GM23338 (cell line): ENCODE measurements at regions not wholly inside any gene's neighbourhood (a gene's known extent, or its start where the extent isn't known, plus 50 kb on each side); places are given as distances from the start of the nearest gene placed in this dataset.

Experiments used
- CREB1 ChIP-seq: fragments of 250-450 bp; sonication (Bioruptor Pico); IDR thresholded peaks from 2 replicates; pipeline ENCODE4 v1.5.0; 2020; ENCODE audit warnings: low read depth, mild to moderate bottlenecking, moderate library complexity
- CTCF ChIP-seq, 2 experiments: fragments of 200-600 bp in 1 of 2; sonication (generic) in 1 of 2; conservative IDR thresholded peaks; 2 replicates each; pipeline versions ENCODE4 v1.5.1 to v1.6.1; 2016 to 2017; ENCODE audit warnings: antibody characterized with exemption in 2 of 2, low read depth in 2 of 2, mild to moderate bottlenecking in 2 of 2, moderate library complexity in 1 of 2
- EZH2 ChIP-seq: fragments of 200-600 bp; sonication (generic); IDR thresholded peaks from one replicate; pipeline ENCODE4 v1.8.0; 2017; ENCODE audit warnings: antibody characterized with exemption, mild to moderate bottlenecking, low read depth; ENCODE audit not compliant: unreplicated experiment
- EZH2phosphoT487 ChIP-seq: fragments of 200-600 bp; sonication (generic); IDR thresholded peaks from one replicate; pipeline ENCODE4 v1.8.1; 2018; ENCODE audit warnings: antibody characterized with exemption; ENCODE audit not compliant: unreplicated experiment
- JUNB ChIP-seq: IDR thresholded peaks from one replicate; pipeline ENCODE4 v1.6.1; 2016; ENCODE audit warnings: antibody characterized with exemption; ENCODE audit not compliant: unreplicated experiment
- NANOG ChIP-seq: IDR thresholded peaks from 2 replicates; pipeline ENCODE4 v1.6.1; 2016; ENCODE audit warnings: antibody characterized with exemption, borderline replicate concordance
- POLR2AphosphoS5 ChIP-seq: IDR thresholded peaks from 2 replicates; pipeline ENCODE4 v1.6.1; 2016; ENCODE audit warnings: antibody characterized with exemption, low read depth
- STAT1 ChIP-seq: IDR thresholded peaks from one replicate; pipeline ENCODE4 v1.6.1; 2016; ENCODE audit warnings: antibody characterized with exemption; ENCODE audit not compliant: unreplicated experiment
- ZNF462 ChIP-seq: fragments of 250-450 bp; sonication (Bioruptor Pico); IDR thresholded peaks from 2 replicates; pipeline ENCODE4 v1.5.0; 2020; ENCODE audit warnings: mild to moderate bottlenecking, moderate library complexity
- TF ChIP-seq, protein P1 (sequence below): IDR thresholded peaks from one replicate; pipeline ENCODE4 v1.6.1; 2018; ENCODE audit warnings: antibody characterized with exemption; ENCODE audit not compliant: unreplicated experiment
- TF ChIP-seq, protein P2 (sequence below): IDR thresholded peaks from 2 replicates; pipeline ENCODE4 v1.6.1; 2016; ENCODE audit warnings: antibody characterized with exemption

DNA sequence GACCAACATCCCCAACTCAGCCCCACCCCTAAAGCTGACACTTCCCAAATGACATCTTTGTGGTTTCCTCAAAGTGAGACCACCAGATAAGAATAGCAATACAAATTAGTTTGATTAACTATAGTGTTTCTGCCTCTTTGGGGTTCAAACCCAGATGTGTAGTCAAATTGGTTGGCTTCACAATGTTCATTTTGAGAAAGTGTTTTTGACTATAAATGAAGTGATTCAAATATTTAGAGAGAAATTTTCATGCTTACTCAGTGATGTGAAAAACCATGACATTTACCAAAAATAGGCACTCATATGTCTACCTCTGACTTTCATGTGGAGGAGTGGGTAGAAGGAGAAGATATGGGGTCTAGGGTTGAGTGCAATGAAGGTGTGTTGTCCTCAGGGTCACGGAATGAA lies 218.4 kb downstream of the BCAT1 start:
- TF ChIP-seq CTCF (conservative IDR thresholded peaks at IDR 0.05; ENCODE audit: low read depth in 2 of 2), result no peak
- no peak for TF ChIP-seq EZH2
- TF ChIP-seq, protein P1, sequence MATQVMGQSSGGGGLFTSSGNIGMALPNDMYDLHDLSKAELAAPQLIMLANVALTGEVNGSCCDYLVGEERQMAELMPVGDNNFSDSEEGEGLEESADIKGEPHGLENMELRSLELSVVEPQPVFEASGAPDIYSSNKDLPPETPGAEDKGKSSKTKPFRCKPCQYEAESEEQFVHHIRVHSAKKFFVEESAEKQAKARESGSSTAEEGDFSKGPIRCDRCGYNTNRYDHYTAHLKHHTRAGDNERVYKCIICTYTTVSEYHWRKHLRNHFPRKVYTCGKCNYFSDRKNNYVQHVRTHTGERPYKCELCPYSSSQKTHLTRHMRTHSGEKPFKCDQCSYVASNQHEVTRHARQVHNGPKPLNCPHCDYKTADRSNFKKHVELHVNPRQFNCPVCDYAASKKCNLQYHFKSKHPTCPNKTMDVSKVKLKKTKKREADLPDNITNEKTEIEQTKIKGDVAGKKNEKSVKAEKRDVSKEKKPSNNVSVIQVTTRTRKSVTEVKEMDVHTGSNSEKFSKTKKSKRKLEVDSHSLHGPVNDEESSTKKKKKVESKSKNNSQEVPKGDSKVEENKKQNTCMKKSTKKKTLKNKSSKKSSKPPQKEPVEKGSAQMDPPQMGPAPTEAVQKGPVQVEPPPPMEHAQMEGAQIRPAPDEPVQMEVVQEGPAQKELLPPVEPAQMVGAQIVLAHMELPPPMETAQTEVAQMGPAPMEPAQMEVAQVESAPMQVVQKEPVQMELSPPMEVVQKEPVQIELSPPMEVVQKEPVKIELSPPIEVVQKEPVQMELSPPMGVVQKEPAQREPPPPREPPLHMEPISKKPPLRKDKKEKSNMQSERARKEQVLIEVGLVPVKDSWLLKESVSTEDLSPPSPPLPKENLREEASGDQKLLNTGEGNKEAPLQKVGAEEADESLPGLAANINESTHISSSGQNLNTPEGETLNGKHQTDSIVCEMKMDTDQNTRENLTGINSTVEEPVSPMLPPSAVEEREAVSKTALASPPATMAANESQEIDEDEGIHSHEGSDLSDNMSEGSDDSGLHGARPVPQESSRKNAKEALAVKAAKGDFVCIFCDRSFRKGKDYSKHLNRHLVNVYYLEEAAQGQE, result no peak
- no peak for TF ChIP-seq EZH2phosphoT487
- no peak for TF ChIP-seq POLR2AphosphoS5
- TF ChIP-seq, protein P2, sequence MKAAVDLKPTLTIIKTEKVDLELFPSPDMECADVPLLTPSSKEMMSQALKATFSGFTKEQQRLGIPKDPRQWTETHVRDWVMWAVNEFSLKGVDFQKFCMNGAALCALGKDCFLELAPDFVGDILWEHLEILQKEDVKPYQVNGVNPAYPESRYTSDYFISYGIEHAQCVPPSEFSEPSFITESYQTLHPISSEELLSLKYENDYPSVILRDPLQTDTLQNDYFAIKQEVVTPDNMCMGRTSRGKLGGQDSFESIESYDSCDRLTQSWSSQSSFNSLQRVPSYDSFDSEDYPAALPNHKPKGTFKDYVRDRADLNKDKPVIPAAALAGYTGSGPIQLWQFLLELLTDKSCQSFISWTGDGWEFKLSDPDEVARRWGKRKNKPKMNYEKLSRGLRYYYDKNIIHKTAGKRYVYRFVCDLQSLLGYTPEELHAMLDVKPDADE, result no peak
- no peak for TF ChIP-seq STAT1
- TF ChIP-seq ZNF462, result no peak
- no peak for TF ChIP-seq NANOG
- TF ChIP-seq CREB1 (CRISPR knock-in tag), result no peak
- TF ChIP-seq JUNB, result no peak
